Adrenal gland (tissue), 2 donors: ENCODE measurements at regions not wholly inside any gene's neighbourhood (a gene's known extent, or its start where the extent isn't known, plus 50 kb on each side); places are given as distances from the start of the nearest gene placed in this dataset.

Experiments
- small RNA-seq, 2 donors: library from RNA; depleted of rRNA; stranded (forward); fragments of <200 nt; gene quantifications; one replicate each; pipeline ENCODE3, GENCODE V24; 2016

Small RNA genes in the stretch of these regions (small RNA-seq; reads per million reads assigned to genes)
- 0 reads per million in 2 donors for gene AL589743.6
